ENCODE measurements at regions not wholly inside any gene's neighbourhood (a gene's known extent, or its start where the extent isn't known, plus 50 kb on each side); places are given as distances from the start of the nearest gene placed in this dataset.
A peak's percentile ranks its signal among the peaks of the same experiment; 100 is the strongest.

GRCh38 chr14:34063470-34064164, 112.7 kb upstream of the EGLN3 start (continued):
- TF ChIP-seq REPIN1 (CRISPR knock-in tag; IDR thresholded peaks at IDR 0.05; ENCODE audit: borderline replicate concordance, low read depth) (no peak), ZBTB2 (CRISPR knock-in tag; IDR thresholded peaks at IDR 0.05; ENCODE audit: low read depth) (0 out of 2 replicates have a peak, but pooled peaks have one; percentile 23), NR1H2 (CRISPR knock-in tag; IDR thresholded peaks at IDR 0.05; ENCODE audit: borderline replicate concordance, low read depth) (no peak), HNRNPL (IDR thresholded peaks at IDR 0.05; ENCODE audit: low read depth, low read length) (no peak), AHR (CRISPR knock-in tag; IDR thresholded peaks at IDR 0.05) (no peak), FUBP1 (CRISPR knock-in tag; IDR thresholded peaks at IDR 0.05; ENCODE audit: borderline replicate concordance) (no peak), SMAD3 (CRISPR knock-in tag; IDR thresholded peaks at IDR 0.05) (no peak), ATF5 (CRISPR knock-in tag; IDR thresholded peaks at IDR 0.05; ENCODE audit: low read depth) (no peak), ZNF251 (CRISPR knock-in tag; IDR thresholded peaks at IDR 0.05) (no peak), KLF13 (CRISPR knock-in tag; IDR thresholded peaks at IDR 0.05) (no peak), THAP8 (CRISPR knock-in tag; IDR thresholded peaks at IDR 0.05; ENCODE audit: borderline replicate concordance) (no peak), STAG1 (CRISPR knock-in tag; IDR thresholded peaks at IDR 0.05) (no peak), ZNF549 (CRISPR knock-in tag; IDR thresholded peaks at IDR 0.05) (no peak), MTA1 (CRISPR knock-in tag; IDR thresholded peaks at IDR 0.05; ENCODE audit: borderline replicate concordance) (no peak), KLF16 (CRISPR knock-in tag; IDR thresholded peaks at IDR 0.05) (0 out of 4 replicates have a peak, but pooled peaks of 1 of the 2 experiments have one; percentile 14), ZFAT (CRISPR knock-in tag; conservative IDR thresholded peaks at IDR 0.05) (no peak), ZNF749 (CRISPR knock-in tag; IDR thresholded peaks at IDR 0.05; ENCODE audit: borderline replicate concordance) (no peak), NR2C2 (CRISPR knock-in tag; IDR thresholded peaks at IDR 0.05; ENCODE audit: borderline replicate concordance) (no peak), ZSCAN29 (CRISPR knock-in tag; conservative IDR thresholded peaks at IDR 0.05) (0 out of 2 replicates have a peak, but pooled peaks have one; percentile 66), MTF1 (CRISPR knock-in tag; IDR thresholded peaks at IDR 0.05) (no peak), ISL2 (CRISPR knock-in tag; IDR thresholded peaks at IDR 0.05) (no peak), ZNF326 (CRISPR knock-in tag; IDR thresholded peaks at IDR 0.05; ENCODE audit: borderline replicate concordance) (no peak), DPF2 (CRISPR knock-in tag; IDR thresholded peaks at IDR 0.05; ENCODE audit: borderline replicate concordance, low read depth) (peak; percentile 66), TFDP2 (CRISPR knock-in tag; IDR thresholded peaks at IDR 0.05) (no peak), SP2 (CRISPR knock-in tag; IDR thresholded peaks at IDR 0.05) (no peak), KMT2A (CRISPR knock-in tag; IDR thresholded peaks at IDR 0.05) (no peak)

All from HepG2 (cell line).